ENCODE measurements at regions not wholly inside any gene's neighbourhood (a gene's known extent, or its start where the extent isn't known, plus 50 kb on each side); places are given as distances from the start of the nearest gene placed in this dataset.

DNA sequence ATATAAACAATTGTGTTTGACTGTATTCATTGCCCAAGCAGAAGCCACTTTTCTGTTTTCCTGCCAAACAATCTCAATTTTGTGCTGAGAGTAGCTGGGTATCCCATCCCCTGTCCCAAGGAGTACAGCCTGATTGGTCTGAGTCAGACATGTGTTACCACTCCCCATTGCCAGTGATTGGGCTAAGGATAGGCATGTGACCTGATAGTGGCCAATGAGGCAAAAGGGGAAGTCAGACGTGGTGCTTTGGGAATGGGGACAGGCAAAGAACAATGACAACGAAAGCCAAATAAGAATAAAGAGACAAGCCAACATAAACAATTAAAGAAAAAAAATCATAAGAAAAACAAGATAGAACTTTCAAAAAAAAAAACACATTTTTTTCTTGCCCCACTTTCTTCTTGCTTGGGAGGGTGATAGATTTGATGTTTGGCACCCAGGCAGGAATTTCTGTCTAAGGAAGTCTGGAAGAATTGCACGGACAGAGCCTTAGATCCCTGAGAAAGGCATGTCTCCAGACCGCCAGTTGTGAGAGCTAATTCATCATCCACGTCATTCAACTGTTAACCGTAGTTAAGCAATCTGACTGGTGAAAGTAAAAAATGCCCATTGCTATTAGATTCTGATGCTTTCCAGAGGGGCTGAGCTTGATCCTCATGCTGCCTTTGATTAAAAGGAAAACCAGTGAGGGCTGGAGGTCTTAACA is 626.6 kb upstream of the TMEM132C start:
- in situ Hi-C loops (cut with HindIII; ENCODE audit: low pct_ligation_motif_present, low sequenced_read_pairs): no loop called here

DNA sequence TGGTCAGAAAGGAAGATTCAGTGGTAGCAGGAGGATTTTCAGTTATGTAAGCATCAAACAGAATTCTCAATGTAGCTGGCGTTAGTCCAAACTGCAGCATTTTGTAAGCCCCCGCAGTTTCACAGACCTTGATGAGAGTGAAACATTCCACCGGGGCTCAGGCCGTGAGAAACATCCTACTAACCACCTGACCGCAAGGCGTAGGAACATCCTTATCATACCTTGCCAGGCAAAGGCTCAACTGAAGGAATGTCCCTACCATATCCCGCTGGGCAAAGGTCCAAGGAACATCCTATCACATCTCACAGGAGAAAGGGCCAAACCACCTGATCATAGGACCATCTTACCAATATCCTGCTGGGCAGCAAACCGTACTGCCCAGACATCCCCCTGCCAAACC is 624.8 kb upstream of the TMEM132C start:
- H3K27me3 ChIP-seq (replicated peaks): no peaks in the 10 kb centered on the region
- no peaks in the 10 kb centered on the region for H3K36me3 ChIP-seq (replicated peaks)
- H3K27ac ChIP-seq: no peak overlapping the region
- no peak for DNase-seq
- TF ChIP-seq, protein P1, sequence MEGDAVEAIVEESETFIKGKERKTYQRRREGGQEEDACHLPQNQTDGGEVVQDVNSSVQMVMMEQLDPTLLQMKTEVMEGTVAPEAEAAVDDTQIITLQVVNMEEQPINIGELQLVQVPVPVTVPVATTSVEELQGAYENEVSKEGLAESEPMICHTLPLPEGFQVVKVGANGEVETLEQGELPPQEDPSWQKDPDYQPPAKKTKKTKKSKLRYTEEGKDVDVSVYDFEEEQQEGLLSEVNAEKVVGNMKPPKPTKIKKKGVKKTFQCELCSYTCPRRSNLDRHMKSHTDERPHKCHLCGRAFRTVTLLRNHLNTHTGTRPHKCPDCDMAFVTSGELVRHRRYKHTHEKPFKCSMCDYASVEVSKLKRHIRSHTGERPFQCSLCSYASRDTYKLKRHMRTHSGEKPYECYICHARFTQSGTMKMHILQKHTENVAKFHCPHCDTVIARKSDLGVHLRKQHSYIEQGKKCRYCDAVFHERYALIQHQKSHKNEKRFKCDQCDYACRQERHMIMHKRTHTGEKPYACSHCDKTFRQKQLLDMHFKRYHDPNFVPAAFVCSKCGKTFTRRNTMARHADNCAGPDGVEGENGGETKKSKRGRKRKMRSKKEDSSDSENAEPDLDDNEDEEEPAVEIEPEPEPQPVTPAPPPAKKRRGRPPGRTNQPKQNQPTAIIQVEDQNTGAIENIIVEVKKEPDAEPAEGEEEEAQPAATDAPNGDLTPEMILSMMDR (IDR thresholded peaks at IDR 0.05; ENCODE audit: low read depth, low read length, missing control alignments): no peak
- H3K4me3 ChIP-seq (ENCODE audit: low read depth, low read length): no peak overlapping the region
- in situ Hi-C loops (cut with HindIII; ENCODE audit: low pct_ligation_motif_present, low sequenced_read_pairs): no loop called here

More for the DNA sequence above, 626.6 kb upstream of the TMEM132C start:
- no peak for DNase-seq
- no peaks in the 10 kb centered on the region for H3K36me3 ChIP-seq (replicated peaks)
- no peaks in the 10 kb centered on the region for H3K27me3 ChIP-seq (replicated peaks)
- H3K27ac ChIP-seq: no peak overlapping the region
- TF ChIP-seq, protein P1 (IDR thresholded peaks at IDR 0.05; ENCODE audit: low read depth, low read length, missing control alignments): no peak
- no peak overlapping the region for H3K4me3 ChIP-seq (ENCODE audit: low read depth, low read length)

DNA sequence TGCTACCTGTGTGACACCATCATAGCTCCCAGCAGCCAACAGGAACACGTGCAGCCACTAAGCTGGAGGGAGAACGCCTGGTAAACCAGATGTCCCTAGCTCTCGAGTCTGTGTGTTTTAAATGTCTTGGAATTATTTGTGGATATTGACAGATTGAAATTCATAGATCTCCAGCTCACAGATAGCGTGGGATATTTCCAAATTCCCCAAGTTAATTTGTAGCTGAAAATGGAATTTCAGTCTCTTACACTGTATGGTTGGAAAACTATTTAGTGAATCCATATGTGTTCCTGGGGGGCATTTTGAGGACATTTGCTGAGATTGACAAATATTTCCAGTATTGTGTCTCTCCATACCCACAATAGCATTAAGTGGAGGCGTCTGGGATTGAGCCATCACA is 618.6 kb upstream of the TMEM132C start:
- Histone ChIP-seq H3K4me3 (ENCODE audit: low read depth, low read length) (no peak overlapping the region), H3K27ac (no peak overlapping the region), H3K36me3 (replicated peaks) (no peaks in the 10 kb centered on the region), H3K27me3 (replicated peaks) (no peaks in the 10 kb centered on the region)
- TF ChIP-seq, protein P1 (IDR thresholded peaks at IDR 0.05; ENCODE audit: low read depth, low read length, missing control alignments): no peak
- in situ Hi-C loops (cut with HindIII; ENCODE audit: low pct_ligation_motif_present, low sequenced_read_pairs): no loop called here
- DNase-seq: no peak

DNA sequence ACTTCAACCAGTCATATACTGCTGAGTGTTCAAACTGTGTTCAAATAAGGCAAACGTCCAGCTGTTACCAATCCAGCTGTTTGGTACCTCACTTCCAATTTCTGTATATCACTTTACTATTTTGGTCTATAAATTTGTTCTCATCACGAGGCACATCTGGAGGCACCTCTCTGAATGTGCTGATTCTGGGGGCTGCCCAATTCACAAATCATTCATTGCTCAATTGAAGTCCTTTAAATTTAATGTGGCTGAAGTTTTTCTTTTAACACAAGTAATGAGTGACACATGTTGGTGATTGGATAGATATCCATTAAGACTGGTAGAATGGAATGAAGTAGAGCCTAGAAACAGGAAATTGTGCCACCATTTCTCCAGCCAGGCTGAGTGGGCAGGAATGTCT is 617.0 kb upstream of the TMEM132C start:
- DNase-seq: no peak
- no peaks in the 10 kb centered on the region for H3K27me3 ChIP-seq (replicated peaks)
- in situ Hi-C loops (cut with HindIII; ENCODE audit: low pct_ligation_motif_present, low sequenced_read_pairs): no loop called here
- H3K27ac ChIP-seq: no peak overlapping the region
- no peaks in the 10 kb centered on the region for H3K36me3 ChIP-seq (replicated peaks)
- no peak overlapping the region for H3K4me3 ChIP-seq (ENCODE audit: low read depth, low read length)
- TF ChIP-seq, protein P1 (IDR thresholded peaks at IDR 0.05; ENCODE audit: low read depth, low read length, missing control alignments): no peak

DNA sequence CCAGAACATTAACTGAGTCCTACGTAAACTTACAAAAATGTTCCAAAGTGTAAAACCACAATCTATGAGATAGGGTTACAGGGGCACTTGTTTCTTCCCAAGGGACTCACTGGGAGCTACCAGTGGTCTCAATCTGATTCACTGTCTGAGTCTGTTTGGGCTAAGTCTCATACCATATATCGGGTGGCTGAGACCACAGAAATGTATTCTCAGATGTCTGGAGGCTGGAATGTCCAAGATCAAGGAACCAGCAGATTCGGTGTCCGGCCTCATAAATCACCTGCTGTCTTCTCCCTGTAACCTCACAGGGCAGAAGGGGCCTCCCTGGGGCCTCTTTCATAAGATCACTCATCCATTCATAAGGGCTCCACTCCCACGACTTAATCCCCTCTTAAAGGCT is 616.3 kb upstream of the TMEM132C start:
- TF ChIP-seq, protein P1 (IDR thresholded peaks at IDR 0.05; ENCODE audit: low read depth, low read length, missing control alignments): no peak
- H3K27ac ChIP-seq: no peak overlapping the region
- DNase-seq: peak; percentile 70
- no peaks in the 10 kb centered on the region for H3K36me3 ChIP-seq (replicated peaks)
- in situ Hi-C loops (cut with HindIII; ENCODE audit: low pct_ligation_motif_present, low sequenced_read_pairs): no loop called here
- no peak overlapping the region for H3K4me3 ChIP-seq (ENCODE audit: low read depth, low read length)
- no peaks in the 10 kb centered on the region for H3K27me3 ChIP-seq (replicated peaks)

DNA sequence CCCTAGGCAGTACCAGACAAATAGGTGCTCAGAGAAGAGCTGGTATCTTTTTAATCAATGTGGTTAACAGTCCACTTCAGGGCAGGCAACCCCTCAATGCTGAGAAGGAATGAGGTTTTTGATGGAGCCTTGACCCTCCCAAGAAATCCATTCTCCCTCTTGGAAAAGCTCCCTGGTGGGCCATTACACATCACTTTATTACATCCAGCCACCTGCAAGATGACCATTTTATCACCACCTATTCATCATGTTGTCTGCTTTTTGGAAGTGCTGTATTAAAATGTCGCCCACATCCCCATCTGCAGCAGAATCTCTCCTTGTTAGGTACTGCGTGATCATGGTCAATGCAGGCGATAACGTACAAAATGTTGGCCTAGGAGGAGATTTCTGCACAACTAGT is 614.7 kb upstream of the TMEM132C start:
- DNase-seq: no peak
- Histone ChIP-seq H3K27ac (no peak overlapping the region), H3K4me3 (ENCODE audit: low read depth, low read length) (no peak overlapping the region), H3K36me3 (replicated peaks) (no peaks in the 10 kb centered on the region), H3K27me3 (replicated peaks) (no peaks in the 10 kb centered on the region)
- TF ChIP-seq, protein P1 (IDR thresholded peaks at IDR 0.05; ENCODE audit: low read depth, low read length, missing control alignments): no peak
- in situ Hi-C loops (cut with HindIII; ENCODE audit: low pct_ligation_motif_present, low sequenced_read_pairs): no loop called here
